ENCODE measurements at regions not wholly inside any gene's neighbourhood (a gene's known extent, or its start where the extent isn't known, plus 50 kb on each side); places are given as distances from the start of the nearest gene placed in this dataset.

- no peaks in the 10 kb centered on the region for H4K20me1 ChIP-seq (ENCODE audit: insufficient read depth)
- no peak overlapping the region for H3K4me3 ChIP-seq
- no peak overlapping the region for H2AFZ ChIP-seq
- H3F3A ChIP-seq (ENCODE audit: insufficient read depth, low read depth), result no peaks in the 10 kb centered on the region
- no TSS peak for BruUV-seq (replicated peaks)
- no peaks in the 10 kb centered on the region for H3K27me3 ChIP-seq (ENCODE audit: insufficient read depth, low read depth)
- no peak for TF ChIP-seq CTCF (conservative IDR thresholded peaks at IDR 0.05)
- no peak for TF ChIP-seq EZH2 (IDR thresholded peaks at IDR 0.05; ENCODE audit: low read depth)
- ChIA-PET POLR2A (ENCODE audit: unreplicated experiment) (no interaction called here), CTCF (no interaction called here)
- no peaks in the 10 kb centered on the region; the same call in 1 of the 2 replicates for H3K9me2 ChIP-seq (ENCODE audit: insufficient read depth)
- H3K4me1 ChIP-seq (replicated peaks; ENCODE audit: insufficient read depth), result no peaks in the 10 kb centered on the region
- intact Hi-C loops (cut with micrococcal nuclease; ENCODE audit: unreplicated experiment), result no loop called here
- H3K79me2 ChIP-seq (ENCODE audit: low read depth), result no peaks in the 10 kb centered on the region
- DNase-seq, result no peak
- no peak overlapping the region for H3K4me2 ChIP-seq
- no peak overlapping the region for H3K27ac ChIP-seq
- H3K9me3 ChIP-seq (ENCODE audit: insufficient read depth, low read depth), result no peaks in the 10 kb centered on the region
- H3K36me3 ChIP-seq (ENCODE audit: low read depth), result no peaks in the 10 kb centered on the region
Observed at GRCh38 chr1:96079581-96079980, 642.0 kb upstream of the PTBP2 start.

DNA sequence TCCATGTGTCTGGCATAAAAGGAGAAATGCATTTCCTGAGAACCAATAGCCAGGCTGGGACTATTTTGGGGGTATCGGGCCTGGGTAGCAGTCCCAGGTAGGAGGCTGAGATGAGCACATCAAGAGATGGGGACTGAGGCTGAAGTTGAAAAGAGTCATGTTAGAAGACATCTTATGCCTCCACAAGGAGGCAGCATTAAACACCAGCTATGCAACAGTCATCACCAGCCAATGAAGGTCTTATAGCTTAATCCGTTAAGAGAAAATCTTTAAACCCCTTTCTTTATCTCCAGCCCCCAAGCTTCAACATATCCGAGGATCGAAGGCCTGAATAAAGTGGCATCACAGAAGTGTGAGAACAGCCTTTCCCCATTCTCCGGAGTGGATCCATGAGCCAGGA is 640.7 kb upstream of the PTBP2 start:
- Histone ChIP-seq H3K79me2 (ENCODE audit: low read depth) (no peaks in the 10 kb centered on the region), H3K9me2 (ENCODE audit: insufficient read depth) (no peaks in the 10 kb centered on the region), H3K27me3 (ENCODE audit: insufficient read depth, low read depth) (no peaks in the 10 kb centered on the region), H3K9me3 (ENCODE audit: insufficient read depth, low read depth) (no peaks in the 10 kb centered on the region), H3K36me3 (ENCODE audit: low read depth) (no peaks in the 10 kb centered on the region), H4K20me1 (ENCODE audit: insufficient read depth) (no peaks in the 10 kb centered on the region), H3K27ac (no peak overlapping the region), H3K4me1 (replicated peaks; ENCODE audit: insufficient read depth) (no peaks in the 10 kb centered on the region), H2AFZ (no peak overlapping the region), H3K4me2 (no peak overlapping the region), H3F3A (ENCODE audit: insufficient read depth, low read depth) (no peaks in the 10 kb centered on the region), H3K4me3 (no peak overlapping the region)
- CTCF ChIA-PET, result no interaction called here
- TF ChIP-seq EZH2 (IDR thresholded peaks at IDR 0.05; ENCODE audit: low read depth), result no peak
- TF ChIP-seq CTCF (conservative IDR thresholded peaks at IDR 0.05), result no peak
- intact Hi-C loops (cut with micrococcal nuclease; ENCODE audit: unreplicated experiment), result no loop called here
- POLR2A ChIA-PET (ENCODE audit: unreplicated experiment), result interaction anchor here (0.5 kb wide), 1 partner anchor 652 kb away, joined by 11 read pairs; no protein-coding TSS in a partner anchor
- DNase-seq, result no peak
- no TSS peak for BruUV-seq (replicated peaks)

DNA sequence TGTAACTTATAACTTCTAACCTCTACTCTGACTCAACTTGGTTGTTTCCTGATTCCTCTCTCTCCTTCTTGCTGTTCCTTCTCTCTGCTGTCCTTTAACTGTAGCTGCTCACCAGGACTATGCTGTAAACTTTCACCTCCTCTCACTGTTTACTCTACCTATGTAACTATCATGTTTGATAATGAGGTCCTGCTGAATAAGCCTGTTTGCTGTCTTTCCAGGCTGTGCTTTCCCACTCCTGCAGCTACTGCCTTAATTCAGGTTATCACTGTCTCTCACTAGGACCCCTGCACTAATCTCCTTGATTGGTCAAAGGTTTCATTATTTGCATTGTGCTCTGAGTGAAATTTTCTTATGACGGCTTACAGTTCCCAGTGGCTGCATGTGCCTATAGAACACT is 633.9 kb upstream of the PTBP2 start:
- ChIA-PET CTCF (no interaction called here), POLR2A (ENCODE audit: unreplicated experiment) (no interaction called here)
- BruUV-seq (replicated peaks), result no TSS peak

More for the DNA sequence above, 633.9 kb upstream of the PTBP2 start:
- no peak for DNase-seq
- Histone ChIP-seq H2AFZ (no peak overlapping the region), H3K4me3 (no peak overlapping the region), H3K9me3 (ENCODE audit: insufficient read depth, low read depth) (no peaks in the 10 kb centered on the region), H4K20me1 (ENCODE audit: insufficient read depth) (no peaks in the 10 kb centered on the region), H3F3A (ENCODE audit: insufficient read depth, low read depth) (no peaks in the 10 kb centered on the region), H3K27ac (no peak overlapping the region), H3K79me2 (ENCODE audit: low read depth) (no peaks in the 10 kb centered on the region), H3K4me2 (no peak overlapping the region), H3K4me1 (replicated peaks; ENCODE audit: insufficient read depth) (no peaks in the 10 kb centered on the region), H3K9me2 (ENCODE audit: insufficient read depth) (no peaks in the 10 kb centered on the region), H3K36me3 (ENCODE audit: low read depth) (no peaks in the 10 kb centered on the region), H3K27me3 (ENCODE audit: insufficient read depth, low read depth) (no peaks in the 10 kb centered on the region)
- no peak for TF ChIP-seq EZH2 (IDR thresholded peaks at IDR 0.05; ENCODE audit: low read depth)
- TF ChIP-seq CTCF (conservative IDR thresholded peaks at IDR 0.05), result no peak
- intact Hi-C loops (cut with micrococcal nuclease; ENCODE audit: unreplicated experiment), result no loop called here

Data from PC-9 (cell line).